ENCODE measurements at regions not wholly inside any gene's neighbourhood (a gene's known extent, or its start where the extent isn't known, plus 50 kb on each side); places are given as distances from the start of the nearest gene placed in this dataset.

DNA sequence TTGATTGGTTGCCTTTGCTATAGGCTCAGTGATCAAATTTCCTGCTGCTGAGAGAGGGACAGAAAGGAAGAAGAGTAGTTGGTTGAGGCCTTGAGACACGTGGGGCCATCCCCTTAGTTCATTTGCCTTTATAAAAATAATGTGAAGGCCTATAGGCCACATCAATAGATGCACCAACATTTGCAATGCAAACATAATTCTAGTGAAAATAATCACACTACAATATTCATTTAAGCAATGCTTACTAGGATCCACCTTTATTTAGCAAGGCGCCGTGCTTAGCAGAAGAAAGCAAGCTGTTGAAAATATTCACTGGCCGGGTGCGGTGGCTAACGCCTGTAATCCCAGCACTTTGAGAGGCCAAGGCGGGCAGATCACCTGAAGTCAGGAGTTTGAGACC is 105.3 kb upstream of the CXCR4 start:
- POLR2A ChIA-PET: no interaction called here
- DNase-seq (ENCODE audit: low read depth, low spot score): no peak
- no peak overlapping the region for H3K4me3 ChIP-seq (ENCODE audit: low read depth, low read length)
- TF ChIP-seq, protein P1, sequence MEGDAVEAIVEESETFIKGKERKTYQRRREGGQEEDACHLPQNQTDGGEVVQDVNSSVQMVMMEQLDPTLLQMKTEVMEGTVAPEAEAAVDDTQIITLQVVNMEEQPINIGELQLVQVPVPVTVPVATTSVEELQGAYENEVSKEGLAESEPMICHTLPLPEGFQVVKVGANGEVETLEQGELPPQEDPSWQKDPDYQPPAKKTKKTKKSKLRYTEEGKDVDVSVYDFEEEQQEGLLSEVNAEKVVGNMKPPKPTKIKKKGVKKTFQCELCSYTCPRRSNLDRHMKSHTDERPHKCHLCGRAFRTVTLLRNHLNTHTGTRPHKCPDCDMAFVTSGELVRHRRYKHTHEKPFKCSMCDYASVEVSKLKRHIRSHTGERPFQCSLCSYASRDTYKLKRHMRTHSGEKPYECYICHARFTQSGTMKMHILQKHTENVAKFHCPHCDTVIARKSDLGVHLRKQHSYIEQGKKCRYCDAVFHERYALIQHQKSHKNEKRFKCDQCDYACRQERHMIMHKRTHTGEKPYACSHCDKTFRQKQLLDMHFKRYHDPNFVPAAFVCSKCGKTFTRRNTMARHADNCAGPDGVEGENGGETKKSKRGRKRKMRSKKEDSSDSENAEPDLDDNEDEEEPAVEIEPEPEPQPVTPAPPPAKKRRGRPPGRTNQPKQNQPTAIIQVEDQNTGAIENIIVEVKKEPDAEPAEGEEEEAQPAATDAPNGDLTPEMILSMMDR (IDR thresholded peaks at IDR 0.05; ENCODE audit: insufficient read depth, low read length, missing control alignments): no peak
- CTCF ChIA-PET: no interaction called here

DNA sequence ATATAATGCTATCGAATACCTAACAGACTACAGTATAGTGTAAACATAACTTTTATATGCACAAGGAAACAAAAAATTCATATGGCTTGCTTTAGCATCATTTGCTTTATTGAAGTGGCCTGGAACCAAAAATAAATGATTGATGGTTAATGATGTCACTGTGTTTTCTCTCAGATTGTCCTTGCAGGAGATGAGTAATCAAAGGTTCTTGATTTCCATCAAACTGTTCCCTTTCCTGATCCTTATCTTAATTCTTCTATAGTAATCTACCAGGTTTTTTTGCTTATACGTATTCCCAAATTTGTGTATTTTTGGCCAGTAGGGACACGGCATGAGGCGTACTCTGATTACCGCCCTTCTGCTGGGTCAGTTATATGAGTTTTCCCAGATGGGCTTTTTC is 104.9 kb upstream of the CXCR4 start:
- no peak for DNase-seq (ENCODE audit: low read depth, low spot score)
- ChIA-PET CTCF (no interaction called here), POLR2A (no interaction called here)
- no peak overlapping the region for H3K4me3 ChIP-seq (ENCODE audit: low read depth, low read length)
- TF ChIP-seq, protein P1 (IDR thresholded peaks at IDR 0.05; ENCODE audit: insufficient read depth, low read length, missing control alignments): no peak

DNA sequence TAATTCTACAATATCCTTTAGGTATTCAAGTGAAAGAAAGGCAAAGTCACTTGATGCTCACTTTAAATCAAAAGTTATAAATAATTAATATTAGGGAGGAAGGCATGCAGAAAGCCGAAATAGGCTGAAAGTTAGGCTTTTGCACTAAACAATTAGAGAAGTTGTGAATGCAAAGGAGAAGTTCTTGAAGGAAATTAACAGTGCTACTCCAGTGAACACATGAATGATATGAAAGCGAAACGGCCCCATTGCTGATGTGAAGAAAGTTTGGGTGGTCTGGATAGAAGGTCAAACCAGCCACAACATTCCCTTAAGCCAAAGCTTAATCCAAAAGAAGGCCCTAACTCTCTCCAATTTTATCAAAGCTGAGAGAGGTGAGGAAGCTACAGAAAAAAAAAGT is 103.1 kb upstream of the CXCR4 start:
- ChIA-PET POLR2A (no interaction called here), CTCF (no interaction called here)
- no peak overlapping the region for H3K4me3 ChIP-seq (ENCODE audit: low read depth, low read length)
- no peak for DNase-seq (ENCODE audit: low read depth, low spot score)
- TF ChIP-seq, protein P1 (IDR thresholded peaks at IDR 0.05; ENCODE audit: insufficient read depth, low read length, missing control alignments): no peak

DNA sequence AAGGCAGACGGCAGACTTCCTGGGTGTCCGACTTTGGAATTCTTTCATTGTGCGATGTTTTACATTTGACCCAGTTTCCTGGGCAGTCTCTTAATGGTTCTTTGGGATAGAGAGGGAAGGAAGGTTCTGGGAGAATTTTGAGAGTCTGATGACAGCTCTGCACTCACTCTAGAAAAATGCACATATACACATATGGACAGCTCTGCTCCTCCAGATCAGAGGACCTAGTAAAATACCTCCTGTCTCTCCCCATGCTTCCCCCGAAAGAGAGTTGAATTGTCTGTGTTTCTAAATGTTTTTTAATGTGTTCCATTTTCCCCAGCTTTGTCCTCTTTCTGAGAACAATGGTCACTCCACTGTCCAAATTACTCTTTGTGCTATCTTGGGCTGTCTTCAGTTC is 102.0 kb upstream of the CXCR4 start:
- H3K4me3 ChIP-seq (ENCODE audit: low read depth, low read length): no peak overlapping the region
- ChIA-PET CTCF (no interaction called here), POLR2A (no interaction called here)
- no peak for DNase-seq (ENCODE audit: low read depth, low spot score)
- TF ChIP-seq, protein P1 (IDR thresholded peaks at IDR 0.05; ENCODE audit: insufficient read depth, low read length, missing control alignments): no peak

DNA sequence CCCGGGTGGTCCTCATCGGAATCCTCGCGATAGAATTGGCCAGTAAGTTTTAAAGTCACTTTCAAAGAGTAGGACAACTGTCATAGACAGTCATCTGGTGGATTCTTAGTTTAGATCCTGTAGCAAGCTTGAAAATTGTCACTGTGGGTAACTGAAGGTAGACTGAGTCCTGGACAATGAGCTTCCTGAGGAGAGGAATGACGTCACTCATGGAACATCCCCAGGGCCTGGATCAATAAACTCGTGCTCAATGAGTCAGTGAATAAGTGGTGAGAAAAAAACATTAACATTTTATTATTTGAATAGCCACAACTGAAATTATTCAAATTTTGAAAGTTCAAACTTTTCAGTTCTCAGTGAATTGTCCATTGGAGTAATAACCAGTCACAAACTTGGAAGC is 101.4 kb upstream of the CXCR4 start:
- POLR2A ChIA-PET: no interaction called here
- DNase-seq (ENCODE audit: low read depth, low spot score): no peak
- TF ChIP-seq, protein P1 (IDR thresholded peaks at IDR 0.05; ENCODE audit: insufficient read depth, low read length, missing control alignments): no peak
- no peak overlapping the region for H3K4me3 ChIP-seq (ENCODE audit: low read depth, low read length)
- CTCF ChIA-PET: no interaction called here

DNA sequence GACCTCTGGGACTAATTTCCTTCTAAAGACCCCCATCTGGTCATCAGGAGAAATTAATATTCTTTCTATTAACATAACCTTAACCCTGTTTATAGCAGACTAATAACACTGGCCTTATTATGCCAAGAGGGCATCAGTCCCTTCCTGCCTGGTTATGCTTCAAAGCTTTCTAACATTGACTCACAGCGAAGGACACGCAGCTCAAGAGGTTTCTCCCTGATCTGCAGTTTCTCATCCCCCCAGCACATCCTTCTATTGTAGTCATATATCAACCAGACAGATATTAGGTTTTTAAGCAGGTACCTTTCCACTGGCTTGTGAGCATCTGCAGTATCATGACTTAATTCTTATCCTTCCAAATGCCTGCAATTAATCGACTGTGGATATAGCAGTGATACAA is 100.0 kb upstream of the CXCR4 start:
- CTCF ChIA-PET: no interaction called here
- no peak overlapping the region for H3K4me3 ChIP-seq (ENCODE audit: low read depth, low read length)
- DNase-seq (ENCODE audit: low read depth, low spot score): no peak
- POLR2A ChIA-PET: no interaction called here
- TF ChIP-seq, protein P1 (IDR thresholded peaks at IDR 0.05; ENCODE audit: insufficient read depth, low read length, missing control alignments): no peak
